Right atrium auricular region (tissue), 2 donors: ENCODE measurements at regions not wholly inside any gene's neighbourhood (a gene's known extent, or its start where the extent isn't known, plus 50 kb on each side); places are given as distances from the start of the nearest gene placed in this dataset.

Experiments
- DNase-seq: peaks from one replicate; pipeline ENCODE4 v3.0.0-alpha.2; 2019; ENCODE audit warnings: low spot score
- H3K27ac ChIP-seq, 2 donors: fragments of 200-600 bp; sonication (generic); 1 replicate in 1 of 2; 2 replicates in 1 of 2; pipeline ENCODE4 v1.5.1; 2016 to 2019
- H3K27me3 ChIP-seq, 2 donors: fragments of 200-600 bp; sonication (generic); one replicate each; pipeline versions ENCODE4 v1.5.1 to v1.6.0; 2017 to 2019
- H3K36me3 ChIP-seq: fragments of 200-600 bp; sonication (generic); one replicate; pipeline ENCODE4 v1.5.1; 2016
- H3K4me1 ChIP-seq, 2 donors: fragments of 200-600 bp; sonication (generic); one replicate each; pipeline versions ENCODE4 v1.5.1 to v1.6.0; 2017 to 2019
- H3K4me3 ChIP-seq, 2 donors: fragments of 200-600 bp; sonication (generic); 1 replicate in 1 of 2; 2 replicates in 1 of 2; pipeline ENCODE4 v1.5.1; 2017 to 2019; ENCODE audit warnings: mild to moderate bottlenecking in 1 of 2, moderate library complexity in 1 of 2
- H3K9me3 ChIP-seq, 2 donors: fragments of 200-600 bp; sonication (generic); one replicate each; pipeline ENCODE4 v1.5.1; 2019
- CTCF ChIP-seq, 2 donors: fragments of 200-600 bp; sonication (generic); IDR thresholded peaks; one replicate each; pipeline ENCODE4 v1.5.1; 2019; ENCODE audit warnings: antibody characterized with exemption in 2 of 2

- H3K36me3 ChIP-seq = no peaks in the 10 kb centered on the region
- no peak overlapping the region for H3K4me3 ChIP-seq
- H3K27ac ChIP-seq = no peak overlapping the region
- DNase-seq = no peak
- no peak for TF ChIP-seq CTCF (IDR thresholded peaks at IDR 0.05)
- H3K27me3 ChIP-seq = no peaks in the 10 kb centered on the region
- H3K4me1 ChIP-seq = peaks cover 0 to 10% of the 10 kb centered on the region in 2 donors
- H3K9me3 ChIP-seq = no peaks in the 10 kb centered on the region
These were observed 240.9 kb downstream of the SYK start for GRCh38 chr9:91042541-91042940.

GRCh38 chr9:91043056-91043810 is 241.6 kb downstream of the SYK start:
- no peak for TF ChIP-seq CTCF (IDR thresholded peaks at IDR 0.05)
- peak; percentile 16 for DNase-seq
- H3K36me3 ChIP-seq = no peaks in the 10 kb centered on the region
- H3K27ac ChIP-seq = no peak overlapping the region
- no peak overlapping the region for H3K4me3 ChIP-seq
- no peaks in the 10 kb centered on the region for H3K9me3 ChIP-seq
- H3K27me3 ChIP-seq = no peaks in the 10 kb centered on the region
- peaks cover 0 to 3% of the 10 kb centered on the region in 2 donors for H3K4me1 ChIP-seq

GRCh38 chr9:91043811-91044175 is 242.2 kb downstream of the SYK start:
- no peak overlapping the region for H3K4me3 ChIP-seq
- no peaks in the 10 kb centered on the region for H3K9me3 ChIP-seq
- no peak overlapping the region for H3K27ac ChIP-seq
- H3K36me3 ChIP-seq = no peaks in the 10 kb centered on the region
- no peaks in the 10 kb centered on the region for H3K27me3 ChIP-seq
- TF ChIP-seq CTCF (IDR thresholded peaks at IDR 0.05) = no peak
- no peak for DNase-seq
- H3K4me1 ChIP-seq = no peaks in the 10 kb centered on the region

GRCh38 chr9:91044354-91044753 is 242.7 kb downstream of the SYK start:
- Histone ChIP-seq H3K36me3 (no peaks in the 10 kb centered on the region), H3K27me3 (no peaks in the 10 kb centered on the region), H3K9me3 (no peaks in the 10 kb centered on the region), H3K27ac (no peak overlapping the region), H3K4me1 (no peaks in the 10 kb centered on the region), H3K4me3 (no peak overlapping the region)
- DNase-seq = no peak
- TF ChIP-seq CTCF (IDR thresholded peaks at IDR 0.05) = no peak

GRCh38 chr9:91045041-91045440 is 243.4 kb downstream of the SYK start:
- no peaks in the 10 kb centered on the region for H3K27me3 ChIP-seq
- H3K27ac ChIP-seq = no peak overlapping the region
- no peaks in the 10 kb centered on the region for H3K36me3 ChIP-seq
- DNase-seq = no peak
- no peaks in the 10 kb centered on the region for H3K4me1 ChIP-seq
- H3K4me3 ChIP-seq = no peak overlapping the region
- no peaks in the 10 kb centered on the region for H3K9me3 ChIP-seq
- TF ChIP-seq CTCF (IDR thresholded peaks at IDR 0.05) = no peak

GRCh38 chr9:91047529-91047928 is 245.9 kb downstream of the SYK start:
- peak; percentile 44 for DNase-seq
- no peaks in the 10 kb centered on the region for H3K4me1 ChIP-seq
- TF ChIP-seq CTCF (IDR thresholded peaks at IDR 0.05) = no peak
- no peak overlapping the region for H3K27ac ChIP-seq
- no peaks in the 10 kb centered on the region for H3K36me3 ChIP-seq
- no peak overlapping the region for H3K4me3 ChIP-seq
- H3K27me3 ChIP-seq = no peaks in the 10 kb centered on the region
- no peaks in the 10 kb centered on the region for H3K9me3 ChIP-seq
